Stimulated activated CD4-positive, alpha-beta T cell treated with anti-CD3 and anti-CD28 coated beads, TNF-alpha, amount 100 ng/mL, for 4 hours (primary cell): ENCODE measurements at regions not wholly inside any gene's neighbourhood (a gene's known extent, or its start where the extent isn't known, plus 50 kb on each side); places are given as distances from the start of the nearest gene placed in this dataset.

Experiments used
- DNase-seq, 3 experiments: peaks; one replicate each; pipeline ENCODE4 v3.0.0-alpha.2; 2020; ENCODE audit warnings: low read depth in 3 of 3

- DNase-seq: no peak
These were observed 405.4 kb downstream of the ZSWIM6 start for GRCh38 chr5:61737301-61737963.

- no peak for DNase-seq
These were observed 405.9 kb downstream of the ZSWIM6 start for GRCh38 chr5:61737964-61738340.

GRCh38 chr5:61738446-61738845 is 406.4 kb downstream of the ZSWIM6 start:
- no peak for DNase-seq

GRCh38 chr5:61744690-61745619 is 412.9 kb downstream of the ZSWIM6 start:
- no peak for DNase-seq

GRCh38 chr5:61746831-61747575 is 414.9 kb downstream of the ZSWIM6 start:
- DNase-seq: no peak

GRCh38 chr5:61748121-61748520 is 416.1 kb downstream of the ZSWIM6 start:
- DNase-seq: no peak

- no peak for DNase-seq
These were observed 416.6 kb downstream of the ZSWIM6 start for GRCh38 chr5:61748651-61749050.

GRCh38 chr5:61752588-61752987 is 420.5 kb downstream of the ZSWIM6 start:
- DNase-seq: no peak

GRCh38 chr5:61754792-61755191 is 422.7 kb downstream of the ZSWIM6 start:
- no peak for DNase-seq

- DNase-seq: no peak
These were observed 423.7 kb downstream of the ZSWIM6 start for GRCh38 chr5:61755726-61756222.

GRCh38 chr5:61758711-61759110 is 426.7 kb downstream of the ZSWIM6 start:
- DNase-seq: no peak

GRCh38 chr5:61765471-61765870 is 433.4 kb downstream of the ZSWIM6 start:
- DNase-seq: no peak

GRCh38 chr5:61766141-61766540 is 434.1 kb downstream of the ZSWIM6 start:
- no peak for DNase-seq

- no peak for DNase-seq
These were observed 435.4 kb downstream of the ZSWIM6 start for GRCh38 chr5:61767231-61768080.

- no peak for DNase-seq
These were observed 436.7 kb downstream of the ZSWIM6 start for GRCh38 chr5:61768692-61769281.

GRCh38 chr5:61771062-61771461 is 439.0 kb downstream of the ZSWIM6 start:
- no peak for DNase-seq

- DNase-seq: no peak
These were observed 439.8 kb downstream of the ZSWIM6 start for GRCh38 chr5:61771808-61772207.

- no peak for DNase-seq
These were observed 443.8 kb downstream of the ZSWIM6 start for GRCh38 chr5:61775901-61776300.

- no peak for DNase-seq
These were observed 445.2 kb downstream of the ZSWIM6 start for GRCh38 chr5:61777292-61777691.

GRCh38 chr5:61779743-61780142 is 447.7 kb downstream of the ZSWIM6 start:
- DNase-seq: no peak

- no peak for DNase-seq
These were observed 451.4 kb downstream of the ZSWIM6 start for GRCh38 chr5:61783481-61783880.
